Hindlimb muscle (tissue), 1 donor: ENCODE measurements at regions not wholly inside any gene's neighbourhood (a gene's known extent, or its start where the extent isn't known, plus 50 kb on each side); places are given as distances from the start of the nearest gene placed in this dataset.
A peak's percentile ranks its signal among the peaks of the same experiment; 100 is the strongest.
"Not testable (repeated sequence)": the region's sequence is repeated elsewhere in the genome, so short reads cannot be mapped to it uniquely, and the experiment has no call there.

Experiments
- DNase-seq: peaks from one replicate; pipeline ENCODE4 v3.0.0-alpha.2; 2013

- DNase-seq = peak; percentile 6
Measured at GRCh38 chr12:87233671-87234070, 795.5 kb downstream of the C12orf50 start.

- no peak for DNase-seq
Measured at GRCh38 chr12:87231818-87232217, 797.4 kb downstream of the C12orf50 start.

- no peak for DNase-seq
Measured at GRCh38 chr12:87230441-87230840, 798.8 kb downstream of the C12orf50 start.

GRCh38 chr12:87227162-87227561 lies 802.0 kb downstream of the C12orf50 start:
- DNase-seq = no peak

GRCh38 chr12:87217491-87217890 lies 811.7 kb downstream of the C12orf50 start:
- peak; percentile 3 for DNase-seq

GRCh38 chr12:87216436-87216835 lies 812.8 kb downstream of the C12orf50 start:
- peak; percentile 27 for DNase-seq

GRCh38 chr12:87202189-87202588 lies 827.0 kb downstream of the C12orf50 start:
- no peak for DNase-seq

DNA sequence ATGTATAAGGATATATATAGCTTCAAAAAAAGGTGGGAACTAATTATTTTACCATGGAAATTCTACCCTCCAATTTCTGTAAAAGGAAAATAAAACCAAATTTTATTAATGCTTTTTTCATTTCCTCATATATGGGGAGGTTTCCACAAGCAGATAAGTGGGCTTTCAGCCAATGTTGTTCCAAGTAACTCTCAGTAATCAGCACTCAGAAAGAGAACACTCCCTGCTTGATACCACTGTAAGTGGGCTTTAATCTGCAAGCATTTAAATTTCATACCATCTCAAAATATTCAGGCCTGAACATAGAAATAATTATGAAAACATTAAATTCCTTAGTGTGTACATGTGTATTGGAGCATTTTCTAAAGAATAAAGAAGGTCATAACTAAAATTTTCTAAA lies 827.6 kb downstream of the C12orf50 start:
- no peak for DNase-seq

GRCh38 chr12:87200289-87200979 lies 828.8 kb downstream of the C12orf50 start:
- DNase-seq = no peak

DNA sequence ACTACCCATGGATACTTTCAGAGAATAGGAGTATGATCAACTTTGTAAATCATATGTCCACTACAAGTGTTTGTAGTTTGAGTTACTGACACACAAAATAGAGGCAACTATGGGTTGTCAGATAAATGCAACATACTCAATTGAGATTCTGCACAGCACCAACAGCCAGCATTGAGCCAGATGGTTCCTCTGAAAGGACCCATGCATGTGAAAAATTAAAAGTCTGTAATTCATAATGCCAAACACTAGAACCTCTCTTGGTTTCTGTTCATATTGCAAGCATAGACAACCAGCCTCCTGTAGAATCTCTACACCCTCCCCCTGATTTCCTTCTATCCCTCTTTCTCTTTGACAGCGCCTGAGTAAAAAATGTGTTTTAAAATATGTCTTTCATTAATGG lies 831.0 kb downstream of the C12orf50 start:
- DNase-seq = no peak

DNA sequence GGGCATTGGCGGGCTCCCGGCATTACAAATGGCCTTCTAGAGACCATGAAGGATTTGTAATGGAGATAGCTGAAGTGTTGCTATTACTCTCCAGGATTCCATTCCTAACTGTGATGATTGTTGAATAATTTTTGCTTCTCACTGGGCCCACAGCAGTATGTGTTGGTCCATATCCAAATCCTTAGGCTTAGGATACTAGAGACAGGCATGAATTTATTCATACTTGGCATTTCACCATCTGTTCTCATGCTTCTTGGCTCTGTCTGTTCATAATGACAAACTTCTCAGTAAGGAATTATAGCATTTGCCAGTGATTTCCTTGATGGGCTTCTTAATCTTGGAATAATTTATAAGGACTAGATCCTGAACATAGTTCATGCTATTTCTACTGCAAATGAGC lies 832.9 kb downstream of the C12orf50 start:
- DNase-seq = peak; percentile 15

- DNase-seq = not testable (repeated sequence)
Measured at GRCh38 chr12:87194389-87194788, 834.8 kb downstream of the C12orf50 start.

DNA sequence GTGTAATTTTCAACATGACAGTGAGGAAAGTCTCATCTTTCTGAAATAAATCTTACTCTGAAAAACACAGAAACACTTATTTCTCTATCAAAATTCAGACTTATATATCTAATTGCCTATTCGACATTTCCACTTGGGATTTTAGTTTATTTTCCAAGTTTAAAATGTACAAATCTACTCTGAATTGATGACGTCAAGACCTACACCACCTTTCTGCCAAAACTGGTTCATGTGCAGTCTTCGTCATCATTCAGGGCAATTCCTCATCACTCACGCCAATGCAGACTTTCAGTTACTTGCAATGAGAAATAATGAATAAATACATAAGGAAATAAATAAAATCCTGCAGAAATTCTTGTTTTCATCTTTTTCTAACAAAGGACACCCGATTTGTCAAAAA lies 843.8 kb downstream of the C12orf50 start:
- no peak for DNase-seq

- no peak for DNase-seq
Measured at GRCh38 chr12:87182696-87183233, 846.4 kb downstream of the C12orf50 start.

- no peak for DNase-seq
Measured at GRCh38 chr12:87171356-87171755, 857.8 kb downstream of the C12orf50 start.

- DNase-seq = no peak
Measured at GRCh38 chr12:87169010-87169409, 860.2 kb downstream of the C12orf50 start.

- no peak for DNase-seq
Measured at GRCh38 chr12:87165733-87166375, 863.3 kb downstream of the C12orf50 start.

- DNase-seq = no peak
Measured at GRCh38 chr12:87163122-87163521, 866.1 kb downstream of the C12orf50 start.

GRCh38 chr12:87160848-87161601 lies 868.2 kb downstream of the C12orf50 start:
- DNase-seq = no peak

DNA sequence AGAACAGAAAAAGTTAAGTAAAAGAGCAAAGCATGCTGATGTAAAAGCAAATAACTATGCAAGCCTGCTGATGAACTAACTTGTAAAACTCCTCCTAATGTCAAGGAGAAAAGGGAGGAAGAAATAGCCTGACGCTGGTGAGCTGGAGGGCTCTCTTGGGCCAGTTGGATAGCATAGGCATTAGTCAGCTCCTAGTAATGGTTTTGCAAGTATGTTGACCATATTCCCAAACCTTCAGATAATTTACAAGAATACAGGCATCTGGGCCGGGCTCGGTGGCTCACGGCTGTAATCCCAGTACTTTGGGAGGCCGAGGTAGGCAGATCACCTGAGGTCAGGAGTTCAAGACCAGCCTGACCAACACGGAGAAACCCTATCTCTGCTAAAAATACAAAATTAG lies 871.4 kb downstream of the C12orf50 start:
- DNase-seq = no peak

- DNase-seq = no peak
Measured at GRCh38 chr12:87155621-87156020, 873.6 kb downstream of the C12orf50 start.

GRCh38 chr12:87152841-87153528 lies 876.2 kb downstream of the C12orf50 start:
- no peak for DNase-seq

DNA sequence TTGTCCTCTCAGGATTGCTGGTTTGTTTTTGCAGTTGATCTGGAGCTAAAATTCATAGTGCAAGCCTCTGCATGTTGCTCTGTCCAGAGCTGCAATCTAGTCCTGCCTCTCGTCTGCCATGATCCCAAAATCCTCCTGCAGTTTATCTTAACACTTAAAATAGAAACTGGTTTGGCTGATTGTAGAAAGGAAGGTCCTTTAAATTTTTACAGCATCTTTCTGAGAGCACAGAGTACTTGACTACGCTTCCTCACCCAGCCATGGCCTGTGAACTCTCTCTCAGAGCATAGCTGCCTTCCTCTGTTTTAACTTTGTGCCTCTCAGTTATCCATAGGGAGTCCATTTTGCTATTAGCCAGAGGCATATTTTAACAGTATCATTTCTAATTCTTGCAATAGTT lies 877.1 kb downstream of the C12orf50 start:
- no peak for DNase-seq
